COR-L47 (cell line): ENCODE measurements at regions not wholly inside any gene's neighbourhood (a gene's known extent, or its start where the extent isn't known, plus 50 kb on each side); places are given as distances from the start of the nearest gene placed in this dataset.
"Not testable (repeated sequence)": the region's sequence is repeated elsewhere in the genome, so short reads cannot be mapped to it uniquely, and the experiment has no call there.

Experiments
- DNase-seq: peaks from one replicate; lab custom pipeline; 2025; lab: John Stamatoyannopoulos, UW

- DNase-seq = no peak
These were observed 98.1 kb downstream of the NEDD1 start for GRCh38 chr12:97005174-97005573.

- DNase-seq = no peak
These were observed 98.6 kb downstream of the NEDD1 start for GRCh38 chr12:97005646-97006045.

GRCh38 chr12:97006585-97006984 is 99.5 kb downstream of the NEDD1 start:
- DNase-seq = no peak

GRCh38 chr12:97016163-97016562 is 109.1 kb downstream of the NEDD1 start:
- DNase-seq = no peak

- DNase-seq = no peak
These were observed 110.2 kb downstream of the NEDD1 start for GRCh38 chr12:97017213-97017612.

GRCh38 chr12:97022536-97023230 is 115.6 kb downstream of the NEDD1 start:
- peak; percentile 11 for DNase-seq

- no peak for DNase-seq
These were observed 117.3 kb downstream of the NEDD1 start for GRCh38 chr12:97024393-97024792.

GRCh38 chr12:97026901-97027300 is 119.8 kb downstream of the NEDD1 start:
- no peak for DNase-seq

- DNase-seq = no peak
These were observed 120.4 kb downstream of the NEDD1 start for GRCh38 chr12:97027482-97027881.

- DNase-seq = no peak
These were observed 131.1 kb downstream of the NEDD1 start for GRCh38 chr12:97038131-97038530.

- no peak for DNase-seq
These were observed 131.8 kb downstream of the NEDD1 start for GRCh38 chr12:97038834-97039233.

- DNase-seq = no peak
These were observed 139.8 kb downstream of the NEDD1 start for GRCh38 chr12:97046901-97047300.

- DNase-seq = no peak
These were observed 140.3 kb downstream of the NEDD1 start for GRCh38 chr12:97047361-97047760.

GRCh38 chr12:97048421-97049035 is 141.5 kb downstream of the NEDD1 start:
- no peak for DNase-seq

- DNase-seq = no peak
These were observed 143.5 kb downstream of the NEDD1 start for GRCh38 chr12:97050509-97050908.

GRCh38 chr12:97051341-97051740 is 144.3 kb downstream of the NEDD1 start:
- DNase-seq = no peak

GRCh38 chr12:97061171-97061570 is 154.1 kb downstream of the NEDD1 start:
- DNase-seq = no peak

GRCh38 chr12:97063292-97063935 is 156.4 kb downstream of the NEDD1 start:
- no peak for DNase-seq

- DNase-seq = no peak
These were observed 168.3 kb downstream of the NEDD1 start for GRCh38 chr12:97075161-97075933.

- DNase-seq = no peak
These were observed 169.0 kb downstream of the NEDD1 start for GRCh38 chr12:97075934-97076630.

GRCh38 chr12:97076912-97077311 is 169.9 kb downstream of the NEDD1 start:
- not testable (repeated sequence) for DNase-seq

- DNase-seq = no peak
These were observed 175.0 kb downstream of the NEDD1 start for GRCh38 chr12:97082029-97082428.
